ENCODE measurements at regions not wholly inside any gene's neighbourhood (a gene's known extent, or its start where the extent isn't known, plus 50 kb on each side); places are given as distances from the start of the nearest gene placed in this dataset.

- no peak overlapping the region for H3K4me2 ChIP-seq (ENCODE audit: insufficient read depth, low read length)
- H3K9me1 ChIP-seq (replicated peaks; ENCODE audit: control insufficient read depth, extremely low read depth, insufficient read depth, low read length), result no peaks in the 10 kb centered on the region
- FAIRE-seq (no peak), DNase-seq (ENCODE audit: low read depth, low spot score) (no peak)
- no peaks in the 10 kb centered on the region for H3K4me1 ChIP-seq (ENCODE audit: control insufficient read depth, extremely low read depth, insufficient read depth, low read length)
- POLR2A ChIA-PET, result no interaction called here
- CTCF ChIA-PET, result interaction anchor here (0.6 to 3.4 kb wide), 2 partner anchors 29 to 259 kb away, joined by 4 to 11 read pairs; no protein-coding TSS in a partner anchor
- TF ChIP-seq MYC (IDR thresholded peaks at IDR 0.05; ENCODE audit: low read depth, low read length), result no peak
- TF ChIP-seq GATA2 (IDR thresholded peaks at IDR 0.05; ENCODE audit: insufficient read depth, insufficient read length, low read depth, low read length), result no peak
- TF ChIP-seq JUN (IDR thresholded peaks at IDR 0.05; ENCODE audit: borderline replicate concordance, insufficient read depth, insufficient read length, low read depth), result no peak
- no peak for TF ChIP-seq POLR2A (IDR thresholded peaks at IDR 0.05; ENCODE audit: low read depth, low read length)
- TF ChIP-seq FOS (IDR thresholded peaks at IDR 0.05; ENCODE audit: borderline replicate concordance, insufficient read depth, low read length), result no peak
- TF ChIP-seq MAX (IDR thresholded peaks at IDR 0.05; ENCODE audit: insufficient read depth, insufficient read length), result no peak
- no peak for TF ChIP-seq EZH2 (IDR thresholded peaks at IDR 0.05; ENCODE audit: borderline replicate concordance, low read depth, low read length, severe bottlenecking)
- no peak for TF ChIP-seq POLR2AphosphoS5 (IDR thresholded peaks at IDR 0.05; ENCODE audit: insufficient read depth, low read depth, low read length)
- no peak for TF ChIP-seq CTCF (IDR thresholded peaks at IDR 0.05; ENCODE audit: extremely low read depth in 1 of 2, insufficient read depth in 1 of 2, low read depth in 1 of 2, low read length in 2 of 2)
- H3K9me3 ChIP-seq (replicated peaks; ENCODE audit: control insufficient read depth, insufficient read depth, low read length), result no peaks in the 10 kb centered on the region
- no peak overlapping the region for H2AFZ ChIP-seq (ENCODE audit: low read depth, low read length)
- H3K27me3 ChIP-seq (ENCODE audit: control insufficient read depth in 2 of 2, insufficient read depth in 2 of 2, low read length in 2 of 2), result no peaks in the 10 kb centered on the region
- H3K36me3 ChIP-seq (ENCODE audit: control insufficient read depth in 2 of 2, extremely low read depth in 1 of 2, insufficient read depth in 2 of 2, low read length in 2 of 2), result peaks cover 8 to 16% of the 10 kb centered on the region in 2 experiments
- no TSS peak for BruUV-seq (replicated peaks)
- H3K27ac ChIP-seq (ENCODE audit: insufficient read depth, low read depth, low read length), result no peak overlapping the region
- intact Hi-C loops (cut with micrococcal nuclease) (no loop called here), dilution Hi-C loops (cut with MboI; ENCODE audit: extremely low pct_ligation_motif_present, low sequenced_read_pairs) (no loop called here)
- no peaks in the 10 kb centered on the region for H4K20me1 ChIP-seq (replicated peaks; ENCODE audit: control insufficient read depth, extremely low read depth, insufficient read depth, low read length)
- H3K9ac ChIP-seq (replicated peaks; ENCODE audit: extremely low read depth, insufficient read depth, low read length), result no peak overlapping the region
- H3K4me3 ChIP-seq (replicated peaks in 1 of 3; ENCODE audit: insufficient read depth in 1 of 3, low read depth in 1 of 3, low read length in 3 of 3), result no peak overlapping the region
- H3K79me2 ChIP-seq (ENCODE audit: control insufficient read depth, insufficient read depth, low read length), result peaks cover 2% of the 10 kb centered on the region
Measured at GRCh38 chr17:441155-441950, 88.7 kb upstream of the RPH3AL start.

Data from endothelial cell of umbilical vein (primary cell).